RWPE2 (cell line): ENCODE measurements at regions not wholly inside any gene's neighbourhood (a gene's known extent, or its start where the extent isn't known, plus 50 kb on each side); places are given as distances from the start of the nearest gene placed in this dataset.

ENCODE experiments used
- ATAC-seq: fragments of 200-7000 bp; cut with Tn5 transposase; 3 replicates; pipeline ENCODE4 v1.9.1; 2021; ENCODE audit warnings: low read depth
- DNase-seq: peaks from one replicate; pipeline ENCODE4 v3.0.0-alpha.2; 2020; ENCODE audit warnings: low spot score
- H3K27ac ChIP-seq: fragments of 450-650 bp; 2 replicates; pipeline ENCODE4 v1.5.1; 2017; ENCODE audit warnings: mild to moderate bottlenecking; ENCODE audit not compliant: poor library complexity, severe bottlenecking
- H3K27me3 ChIP-seq: fragments of 250-450 bp; sonication (Bioruptor Pico); 2 replicates; pipeline ENCODE4 v1.5.1; 2021; ENCODE audit warnings: mild to moderate bottlenecking, moderate library complexity; ENCODE audit not compliant: insufficient read depth, poor library complexity, severe bottlenecking
- H3K36me3 ChIP-seq: fragments of 250-450 bp; sonication (Bioruptor Pico); 2 replicates; pipeline ENCODE4 v1.5.1; 2020; ENCODE audit warnings: low read depth, mild to moderate bottlenecking, moderate library complexity
- H3K4me1 ChIP-seq: fragments of 250-450 bp; sonication (Bioruptor Pico); 2 replicates; pipeline ENCODE4 v1.5.1; 2021; ENCODE audit warnings: mild to moderate bottlenecking, moderate library complexity; ENCODE audit not compliant: insufficient read depth, poor library complexity, severe bottlenecking
- H3K4me3 ChIP-seq: fragments of 250-450 bp; sonication (Bioruptor Pico); 2 replicates; pipeline ENCODE4 v1.5.1; 2021; ENCODE audit warnings: mild to moderate bottlenecking, moderate library complexity; ENCODE audit not compliant: severe bottlenecking
- H3K9me3 ChIP-seq: fragments of 250-450 bp; sonication (Bioruptor Pico); 2 replicates; pipeline ENCODE4 v1.5.1; 2021; ENCODE audit warnings: mild to moderate bottlenecking, moderate library complexity; ENCODE audit not compliant: severe bottlenecking
- CTCF ChIP-seq: fragments of 450-650 bp; IDR thresholded peaks from one replicate; pipeline ENCODE4 v1.5.1; 2017; ENCODE audit warnings: mild to moderate bottlenecking, moderate library complexity; ENCODE audit not compliant: poor library complexity, severe bottlenecking

- Histone ChIP-seq H3K27ac (no peak overlapping the region), H3K36me3 (no peaks in the 10 kb centered on the region), H3K4me3 (no peak overlapping the region), H3K27me3 (no peaks in the 10 kb centered on the region), H3K4me1 (no peaks in the 10 kb centered on the region), H3K9me3 (no peaks in the 10 kb centered on the region)
- no peak for TF ChIP-seq CTCF
- DNase-seq (no peak), ATAC-seq (no peak)
Measured at GRCh38 chr13:99746637-99747402, 224.7 kb downstream of the ZIC5 start.

- Histone ChIP-seq H3K27me3 (no peaks in the 10 kb centered on the region), H3K4me1 (no peaks in the 10 kb centered on the region), H3K27ac (no peak overlapping the region), H3K36me3 (no peaks in the 10 kb centered on the region), H3K4me3 (no peak overlapping the region), H3K9me3 (no peaks in the 10 kb centered on the region)
- no peak for DNase-seq
- no peak for TF ChIP-seq CTCF
- no peak for ATAC-seq
Measured at GRCh38 chr13:99743094-99743493, 228.5 kb downstream of the ZIC5 start.

- no peak for TF ChIP-seq CTCF
- H3K27ac ChIP-seq, result no peak overlapping the region
- H3K9me3 ChIP-seq, result no peaks in the 10 kb centered on the region
- ATAC-seq (no peak), DNase-seq (no peak)
- no peaks in the 10 kb centered on the region for H3K4me1 ChIP-seq
- H3K27me3 ChIP-seq, result no peaks in the 10 kb centered on the region
- no peak overlapping the region for H3K4me3 ChIP-seq
- H3K36me3 ChIP-seq, result no peaks in the 10 kb centered on the region
Measured at GRCh38 chr13:99741960-99742359, 229.6 kb downstream of the ZIC5 start.

- H3K4me1 ChIP-seq, result no peaks in the 10 kb centered on the region
- no peak for DNase-seq
- no peaks in the 10 kb centered on the region for H3K9me3 ChIP-seq
- no peaks in the 10 kb centered on the region for H3K36me3 ChIP-seq
- H3K27me3 ChIP-seq, result no peaks in the 10 kb centered on the region
- ATAC-seq, result no peak
- no peak overlapping the region for H3K4me3 ChIP-seq
- H3K27ac ChIP-seq, result no peak overlapping the region
- TF ChIP-seq CTCF, result no peak
Measured at GRCh38 chr13:99740251-99740979, 231.2 kb downstream of the ZIC5 start.

- Histone ChIP-seq H3K9me3 (no peaks in the 10 kb centered on the region), H3K36me3 (no peaks in the 10 kb centered on the region), H3K27ac (no peak overlapping the region), H3K27me3 (no peaks in the 10 kb centered on the region), H3K4me1 (no peaks in the 10 kb centered on the region), H3K4me3 (no peak overlapping the region)
- DNase-seq, result no peak
- ATAC-seq, result no peak
- no peak for TF ChIP-seq CTCF
Measured at GRCh38 chr13:99738626-99739025, 232.9 kb downstream of the ZIC5 start.
